Aorta (tissue), 5 donors: ENCODE measurements at regions not wholly inside any gene's neighbourhood (a gene's known extent, or its start where the extent isn't known, plus 50 kb on each side); places are given as distances from the start of the nearest gene placed in this dataset.
A peak's percentile ranks its signal among the peaks of the same experiment; 100 is the strongest.

Source experiments
- ATAC-seq: fragments of 200-7000 bp; cut with Tn5 transposase; one replicate; pipeline ENCODE4 v1.9.1; 2022; ENCODE audit warnings: moderate library complexity; ENCODE audit not compliant: low FRiP score
- DNase-seq, 2 donors: peaks; one replicate each; pipeline ENCODE4 v3.0.0-alpha.2; 2020
- H3K27ac ChIP-seq, 2 donors: one replicate each; pipeline ENCODE4 v1.5.1; 2013; ENCODE audit warnings: low read length in 2 of 2, mild to moderate bottlenecking in 2 of 2, moderate library complexity in 2 of 2, control low read depth in 1 of 2, inconsistent platforms in 1 of 2, low read depth in 1 of 2
- H3K27me3 ChIP-seq, 2 donors: one replicate each; pipeline ENCODE4 v1.6.1; 2013; ENCODE audit warnings: control low read depth in 1 of 2, low read length in 1 of 2, mild to moderate bottlenecking in 1 of 2, moderate library complexity in 1 of 2; ENCODE audit not compliant: insufficient read depth in 2 of 2, control insufficient read depth in 1 of 2
- H3K36me3 ChIP-seq, 2 donors: one replicate each; pipeline ENCODE4 v1.6.1; 2013; ENCODE audit warnings: control low read depth in 1 of 2, low read length in 1 of 2, mild to moderate bottlenecking in 1 of 2; ENCODE audit not compliant: insufficient read depth in 2 of 2, control insufficient read depth in 1 of 2
- H3K4me1 ChIP-seq, 2 donors: one replicate each; pipeline ENCODE4 v1.6.1; 2013; ENCODE audit warnings: low read length in 2 of 2, control low read depth in 1 of 2, mild to moderate bottlenecking in 1 of 2, moderate library complexity in 1 of 2; ENCODE audit not compliant: insufficient read depth in 2 of 2, control insufficient read depth in 1 of 2
- H3K4me3 ChIP-seq, 2 donors: one replicate each; pipeline ENCODE4 v1.5.1; 2013; ENCODE audit warnings: low read length in 2 of 2, control low read depth in 1 of 2, mild to moderate bottlenecking in 1 of 2
- H3K9me3 ChIP-seq: one replicate; pipeline ENCODE4 v1.6.1; 2013; ENCODE audit warnings: mild to moderate bottlenecking, low read length; ENCODE audit not compliant: control insufficient read depth
- WGBS, 2 donors: extraction: QIAGEN DNeasy Blood & Tissue Kit; methylation state at CpG; one replicate each; pipeline ENCODE4 v1.1.7; 2013; 5-methylcytosine and 5-hydroxymethylcytosine counted together
- intact Hi-C, 2 donors: fragments of 100-400 bp; cut with DNase I; formaldehyde crosslinking; loops; one replicate each; pipeline versions ENCODE4 v1.14.2 to v1.15.0; 2022
- donor health status: healthy with polysubstance abuse.
- donor health status: Bipolar disorder and iron deficiency.
- donor health status: DM: no; HTN: no; CAD: no.
- donor health status: DM: no; HTN: no; CAD: no.
- donor health status: DM: yes; HTN: yes; CAD: no.

GRCh38 chr1:4059270-4059669 is 159.2 kb upstream of the C1orf174 start:
- H3K27me3 ChIP-seq: no peaks in the 10 kb centered on the region
- ATAC-seq (no peak), DNase-seq (peak in 1 of 2 donors; percentile 53)
- peaks cover 2% of the 10 kb centered on the region for H3K9me3 ChIP-seq
- no peaks in the 10 kb centered on the region for H3K4me1 ChIP-seq
- 78 to 81% methylated on average over 14 to 16 of the region's 16 CpGs for WGBS, 2 donors
- no peaks in the 10 kb centered on the region for H3K36me3 ChIP-seq
- H3K4me3 ChIP-seq: no peak overlapping the region
- H3K27ac ChIP-seq: no peak overlapping the region
- intact Hi-C loops: no loop called here

GRCh38 chr1:4060850-4061249 is 160.8 kb upstream of the C1orf174 start:
- WGBS, 2 donors: 67 to 69% methylated on average over 12 of the region's 12 CpGs
- H3K4me1 ChIP-seq: no peaks in the 10 kb centered on the region

GRCh38 chr1:4061521-4062031 is 161.5 kb upstream of the C1orf174 start:
- 81 to 83% methylated on average over 21 of the region's 21 CpGs for WGBS, 2 donors
- Histone ChIP-seq H3K4me1 (no peaks in the 10 kb centered on the region), H3K36me3 (no peaks in the 10 kb centered on the region), H3K27me3 (no peaks in the 10 kb centered on the region), H3K9me3 (no peaks in the 10 kb centered on the region), H3K4me3 (no peak overlapping the region), H3K27ac (no peak overlapping the region)
- no peak for ATAC-seq
- peak in 1 of 2 donors; percentile 53 for DNase-seq
- intact Hi-C loops: no loop called here

More at GRCh38 chr1:4060850-4061249, 160.8 kb upstream of the C1orf174 start:
- ATAC-seq: no peak
- H3K36me3 ChIP-seq: no peaks in the 10 kb centered on the region
- DNase-seq: peak in 1 of 2 donors; percentile 51
- H3K9me3 ChIP-seq: peaks cover 2% of the 10 kb centered on the region
- H3K27ac ChIP-seq: no peak overlapping the region
- no peaks in the 10 kb centered on the region for H3K27me3 ChIP-seq
- no peak overlapping the region for H3K4me3 ChIP-seq
- intact Hi-C loops: no loop called here

- H3K9me3 ChIP-seq: no peaks in the 10 kb centered on the region
- ATAC-seq (no peak), DNase-seq (peak in 1 of 2 donors; percentile 59)
- intact Hi-C loops: no loop called here
- no peaks in the 10 kb centered on the region for H3K36me3 ChIP-seq
- H3K4me1 ChIP-seq: no peaks in the 10 kb centered on the region
- no peak overlapping the region for H3K4me3 ChIP-seq
- H3K27me3 ChIP-seq: no peaks in the 10 kb centered on the region
- H3K27ac ChIP-seq: no peak overlapping the region
- 83 to 85% methylated on average over 9 of the region's 9 CpGs for WGBS, 2 donors
Measured at GRCh38 chr1:4062041-4062440, 162.0 kb upstream of the C1orf174 start.

- no peak overlapping the region for H3K27ac ChIP-seq
- DNase-seq: peak in 1 of 2 donors; percentile 41
- intact Hi-C loops: no loop called here
- H3K27me3 ChIP-seq: no peaks in the 10 kb centered on the region
- H3K4me3 ChIP-seq: no peak overlapping the region
- no peak for ATAC-seq
- H3K4me1 ChIP-seq: no peaks in the 10 kb centered on the region
- no peaks in the 10 kb centered on the region for H3K36me3 ChIP-seq
- WGBS, 2 donors: 64 to 65% methylated on average over 13 of the region's 13 CpGs
- H3K9me3 ChIP-seq: no peaks in the 10 kb centered on the region
Measured at GRCh38 chr1:4062560-4062959, 162.5 kb upstream of the C1orf174 start.

- intact Hi-C loops: no loop called here
- Histone ChIP-seq H3K27me3 (no peaks in the 10 kb centered on the region), H3K36me3 (no peaks in the 10 kb centered on the region), H3K4me3 (no peak overlapping the region), H3K9me3 (no peaks in the 10 kb centered on the region), H3K27ac (no peak overlapping the region), H3K4me1 (no peaks in the 10 kb centered on the region)
- ATAC-seq (peak; percentile 26), DNase-seq (peak in 1 of 2 donors; percentile 64)
- WGBS, 2 donors: 76 to 77% methylated on average over 15 of the region's 15 CpGs
Measured at GRCh38 chr1:4062992-4063391, 162.9 kb upstream of the C1orf174 start.

GRCh38 chr1:4063516-4063915 is 163.4 kb upstream of the C1orf174 start:
- Histone ChIP-seq H3K27me3 (no peaks in the 10 kb centered on the region), H3K36me3 (no peaks in the 10 kb centered on the region), H3K27ac (no peak overlapping the region), H3K4me1 (no peaks in the 10 kb centered on the region), H3K4me3 (no peak overlapping the region), H3K9me3 (no peaks in the 10 kb centered on the region)
- 70 to 72% methylated on average over 7 of the region's 7 CpGs for WGBS, 2 donors
- intact Hi-C loops: no loop called here
- ATAC-seq: no peak
- peak in 1 of 2 donors; percentile 10 for DNase-seq

- Histone ChIP-seq H3K27ac (no peak overlapping the region), H3K4me3 (no peak overlapping the region), H3K4me1 (no peaks in the 10 kb centered on the region), H3K36me3 (no peaks in the 10 kb centered on the region), H3K9me3 (no peaks in the 10 kb centered on the region), H3K27me3 (no peaks in the 10 kb centered on the region)
- WGBS, 2 donors: 61 to 88% methylated on average over 6 to 7 of the region's 7 CpGs
- DNase-seq (no peak), ATAC-seq (no peak)
- intact Hi-C loops: no loop called here
Measured at GRCh38 chr1:4064150-4064889, 164.2 kb upstream of the C1orf174 start.
